ENCODE measurements at regions not wholly inside any gene's neighbourhood (a gene's known extent, or its start where the extent isn't known, plus 50 kb on each side); places are given as distances from the start of the nearest gene placed in this dataset.

DNA sequence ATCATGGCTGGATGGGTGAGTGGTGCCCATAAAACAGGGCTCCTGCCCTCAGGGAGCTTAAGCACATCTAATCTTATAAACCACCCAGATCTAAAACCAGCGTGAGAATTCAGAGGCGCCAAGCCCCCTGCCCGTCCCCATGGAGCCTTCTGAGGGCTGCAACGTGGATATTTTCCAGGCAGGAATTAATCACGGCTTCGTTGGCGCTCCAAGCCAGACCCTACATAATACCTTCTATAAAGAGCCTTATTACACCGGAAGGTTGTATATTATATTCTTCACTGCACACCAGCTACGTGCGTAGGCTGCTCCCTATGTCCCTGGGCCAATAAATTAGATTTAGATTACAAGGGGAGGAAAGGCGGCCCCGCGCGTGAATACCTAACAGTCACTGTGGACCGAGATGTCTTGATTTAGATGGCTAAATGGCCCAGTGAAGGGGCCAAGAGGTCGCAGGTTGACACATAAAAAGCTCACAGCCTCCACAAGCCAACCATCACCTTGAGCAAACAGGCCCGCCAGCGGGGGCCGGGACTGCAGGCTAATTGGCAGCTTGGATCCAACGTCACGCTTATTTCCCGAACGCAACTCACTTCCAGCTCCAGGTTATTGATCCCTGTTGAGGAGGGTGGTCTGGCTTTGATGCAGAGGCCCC, 64.7 kb upstream of the APCDD1L start:
- no peaks in the 10 kb centered on the region for H3K36me3 ChIP-seq (replicated peaks; ENCODE audit: insufficient read depth, low read length)
- H3K9me3 ChIP-seq (replicated peaks; ENCODE audit: insufficient read depth, low read length) = no peaks in the 10 kb centered on the region
- H4K20me1 ChIP-seq (ENCODE audit: insufficient read depth, low read length) = no peaks in the 10 kb centered on the region
- H3F3A ChIP-seq (ENCODE audit: insufficient read depth, low read length) = no peaks in the 10 kb centered on the region
- H3K27ac ChIP-seq (ENCODE audit: low read length) = no peak overlapping the region
- TF ChIP-seq EZH2 (optimal IDR thresholded peaks at IDR 0.05; ENCODE audit: low read depth, low read length) (no peak), EZH2phosphoT487 (IDR thresholded peaks at IDR 0.05; ENCODE audit: low read length) (no peak), CTCF (IDR thresholded peaks at IDR 0.05; ENCODE audit: low read length) (no peak)
- DNase-seq = no peak
- no peak overlapping the region for H3K4me2 ChIP-seq (ENCODE audit: low read depth, low read length)
- no peak overlapping the region for H3K4me3 ChIP-seq (ENCODE audit: low read length)
- H3K4me1 ChIP-seq (ENCODE audit: low read length) = no peaks in the 10 kb centered on the region
- no peaks in the 10 kb centered on the region for H3K9me2 ChIP-seq (replicated peaks; ENCODE audit: insufficient read depth, low read length)
- H3K79me2 ChIP-seq (ENCODE audit: low read length) = no peaks in the 10 kb centered on the region
- peaks cover 89% of the 10 kb centered on the region for H3K27me3 ChIP-seq (replicated peaks; ENCODE audit: insufficient read depth, low read length)
- no peak overlapping the region for H2AFZ ChIP-seq (ENCODE audit: low read length)
- no peak overlapping the region for H3K9ac ChIP-seq (ENCODE audit: low read length)

GRCh38 chr20:58579069-58579818, 64.0 kb upstream of the APCDD1L start:
- H3K27ac ChIP-seq (ENCODE audit: low read length) = no peak overlapping the region
- H3K4me1 ChIP-seq (ENCODE audit: low read length) = no peaks in the 10 kb centered on the region
- H3K36me3 ChIP-seq (replicated peaks; ENCODE audit: insufficient read depth, low read length) = no peaks in the 10 kb centered on the region
- H3K9me2 ChIP-seq (replicated peaks; ENCODE audit: insufficient read depth, low read length) = no peaks in the 10 kb centered on the region
- H3K27me3 ChIP-seq (replicated peaks; ENCODE audit: insufficient read depth, low read length) = peaks cover 91% of the 10 kb centered on the region
- no peak for DNase-seq
- no peaks in the 10 kb centered on the region for H3K79me2 ChIP-seq (ENCODE audit: low read length)
- H3F3A ChIP-seq (ENCODE audit: insufficient read depth, low read length) = no peaks in the 10 kb centered on the region
- H4K20me1 ChIP-seq (ENCODE audit: insufficient read depth, low read length) = no peaks in the 10 kb centered on the region
- no peak overlapping the region for H3K4me2 ChIP-seq (ENCODE audit: low read depth, low read length)
- no peak overlapping the region for H3K9ac ChIP-seq (ENCODE audit: low read length)
- TF ChIP-seq EZH2phosphoT487 (IDR thresholded peaks at IDR 0.05; ENCODE audit: low read length) = no peak
- TF ChIP-seq CTCF (IDR thresholded peaks at IDR 0.05; ENCODE audit: low read length) = no peak
- TF ChIP-seq EZH2 (optimal IDR thresholded peaks at IDR 0.05; ENCODE audit: low read depth, low read length) = no peak
- H2AFZ ChIP-seq (ENCODE audit: low read length) = no peak overlapping the region
- H3K9me3 ChIP-seq (replicated peaks; ENCODE audit: insufficient read depth, low read length) = no peaks in the 10 kb centered on the region
- H3K4me3 ChIP-seq (ENCODE audit: low read length) = no peak overlapping the region

- no peak for TF ChIP-seq EZH2 (optimal IDR thresholded peaks at IDR 0.05; ENCODE audit: low read depth, low read length)
- TF ChIP-seq CTCF (IDR thresholded peaks at IDR 0.05; ENCODE audit: low read length) = no peak
- TF ChIP-seq EZH2phosphoT487 (IDR thresholded peaks at IDR 0.05; ENCODE audit: low read length) = no peak
- Histone ChIP-seq H3K4me3 (ENCODE audit: low read length) (no peak overlapping the region), H2AFZ (ENCODE audit: low read length) (no peak overlapping the region), H3K4me1 (ENCODE audit: low read length) (no peaks in the 10 kb centered on the region), H3K4me2 (ENCODE audit: low read depth, low read length) (no peak overlapping the region), H3K36me3 (replicated peaks; ENCODE audit: insufficient read depth, low read length) (no peaks in the 10 kb centered on the region), H3F3A (ENCODE audit: insufficient read depth, low read length) (no peaks in the 10 kb centered on the region), H3K27me3 (replicated peaks; ENCODE audit: insufficient read depth, low read length) (peaks cover 91% of the 10 kb centered on the region), H3K79me2 (ENCODE audit: low read length) (no peaks in the 10 kb centered on the region), H4K20me1 (ENCODE audit: insufficient read depth, low read length) (no peaks in the 10 kb centered on the region), H3K9ac (ENCODE audit: low read length) (no peak overlapping the region), H3K9me3 (replicated peaks; ENCODE audit: insufficient read depth, low read length) (no peaks in the 10 kb centered on the region), H3K9me2 (replicated peaks; ENCODE audit: insufficient read depth, low read length) (no peaks in the 10 kb centered on the region), H3K27ac (ENCODE audit: low read length) (no peak overlapping the region)
- no peak for DNase-seq
These were observed 62.8 kb upstream of the APCDD1L start for GRCh38 chr20:58577871-58578598.

Data from MM.1S (cell line).